TTC549 (cell line): ENCODE measurements at regions not wholly inside any gene's neighbourhood (a gene's known extent, or its start where the extent isn't known, plus 50 kb on each side); places are given as distances from the start of the nearest gene placed in this dataset.
"Not testable (repeated sequence)": the region's sequence is repeated elsewhere in the genome, so short reads cannot be mapped to it uniquely, and the experiment has no call there.

Source experiments
- FAIRE-seq: peaks from 2 replicates; lab custom pipeline; 2012; peaks lifted over from hg19 to GRCh38; lab: Jason Lieb, UNC

- FAIRE-seq = no peak
Measured at GRCh38 chrX:98065151-98065550, 1181.4 kb downstream of the RPA4 start.

GRCh38 chrX:98067611-98068010 is 1183.9 kb downstream of the RPA4 start:
- no peak for FAIRE-seq

- no peak for FAIRE-seq
Measured at GRCh38 chrX:98068024-98068580, 1184.4 kb downstream of the RPA4 start.

- no peak for FAIRE-seq
Measured at GRCh38 chrX:98071331-98071730, 1187.6 kb downstream of the RPA4 start.

GRCh38 chrX:98077440-98077839 is 1193.7 kb downstream of the RPA4 start:
- FAIRE-seq = no peak

- FAIRE-seq = no peak
Measured at GRCh38 chrX:98111684-98112083, 1228.0 kb downstream of the RPA4 start.

- FAIRE-seq = no peak
Measured at GRCh38 chrX:98114021-98114420, 1230.3 kb downstream of the RPA4 start.

GRCh38 chrX:98141466-98141865 is 1257.8 kb downstream of the RPA4 start:
- FAIRE-seq = no peak

GRCh38 chrX:98191003-98191402 is 1307.3 kb downstream of the RPA4 start:
- FAIRE-seq = no peak

GRCh38 chrX:98194036-98194435 is 1310.3 kb downstream of the RPA4 start:
- FAIRE-seq = no peak

- no peak for FAIRE-seq
Measured at GRCh38 chrX:98203800-98204199, 1320.1 kb downstream of the RPA4 start.

- FAIRE-seq = no peak
Measured at GRCh38 chrX:98207947-98208346, 1324.2 kb downstream of the RPA4 start.

GRCh38 chrX:98231003-98231402 is 1347.3 kb downstream of the RPA4 start:
- no peak for FAIRE-seq

GRCh38 chrX:98240061-98240460 is 1356.4 kb downstream of the RPA4 start:
- not testable (repeated sequence) for FAIRE-seq

- no peak for FAIRE-seq
Measured at GRCh38 chrX:98263135-98263534, 1379.4 kb downstream of the RPA4 start.

- no peak for FAIRE-seq
Measured at GRCh38 chrX:98289726-98290125, 1406.0 kb downstream of the RPA4 start.

GRCh38 chrX:98294310-98294709 is 1410.6 kb downstream of the RPA4 start:
- no peak for FAIRE-seq

GRCh38 chrX:98296129-98296528 is 1412.4 kb downstream of the RPA4 start:
- no peak for FAIRE-seq

GRCh38 chrX:98299785-98300184 is 1416.1 kb downstream of the RPA4 start:
- no peak for FAIRE-seq

GRCh38 chrX:98300536-98300935 is 1416.8 kb downstream of the RPA4 start:
- not testable (repeated sequence) for FAIRE-seq

- FAIRE-seq = no peak
Measured at GRCh38 chrX:98331407-98331806, 1447.7 kb downstream of the RPA4 start.

- no peak for FAIRE-seq
Measured at GRCh38 chrX:98338544-98338943, 1454.8 kb downstream of the RPA4 start.

GRCh38 chrX:98350940-98351339 is 1467.2 kb downstream of the RPA4 start:
- FAIRE-seq = no peak

GRCh38 chrX:98357146-98357545 is 1473.4 kb downstream of the RPA4 start:
- no peak for FAIRE-seq

- FAIRE-seq = no peak
Measured at GRCh38 chrX:98362630-98363029, 1478.9 kb downstream of the RPA4 start.
